ENCODE measurements at regions not wholly inside any gene's neighbourhood (a gene's known extent, or its start where the extent isn't known, plus 50 kb on each side); places are given as distances from the start of the nearest gene placed in this dataset.
A peak's percentile ranks its signal among the peaks of the same experiment; 100 is the strongest.

DNA sequence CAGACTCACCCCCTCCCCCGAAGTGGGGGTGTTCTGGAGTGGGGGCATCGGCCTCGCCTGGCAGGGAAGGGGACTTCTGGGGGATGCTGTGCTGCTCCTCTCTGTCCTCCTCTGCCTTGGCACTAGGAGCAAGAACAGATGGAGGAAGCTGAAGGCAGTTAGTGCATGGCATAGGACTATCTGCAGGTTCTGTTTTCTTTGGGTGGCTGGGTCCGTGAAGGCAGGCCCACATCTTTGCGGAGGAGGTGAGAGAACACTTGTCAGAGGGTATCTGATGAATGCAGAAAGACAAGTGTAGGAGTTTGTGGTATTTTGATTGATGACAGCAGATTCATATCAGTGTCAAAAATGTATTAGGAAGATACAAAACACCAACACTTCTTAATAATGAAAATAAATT, 411.4 kb downstream of the TSN start:
- H3K4me3 ChIP-seq (ENCODE audit: low read depth, low read length), result no peak overlapping the region
- H3K36me3 ChIP-seq (ENCODE audit: insufficient read depth), result no peaks in the 10 kb centered on the region
- H3K4me1 ChIP-seq (ENCODE audit: insufficient read depth), result no peaks in the 10 kb centered on the region
- no peak for DNase-seq (ENCODE audit: extremely low spot score)
- 81% methylated on average over 5 of the region's 5 CpGs for WGBS
- H3K27ac ChIP-seq (ENCODE audit: low read depth), result no peak overlapping the region

DNA sequence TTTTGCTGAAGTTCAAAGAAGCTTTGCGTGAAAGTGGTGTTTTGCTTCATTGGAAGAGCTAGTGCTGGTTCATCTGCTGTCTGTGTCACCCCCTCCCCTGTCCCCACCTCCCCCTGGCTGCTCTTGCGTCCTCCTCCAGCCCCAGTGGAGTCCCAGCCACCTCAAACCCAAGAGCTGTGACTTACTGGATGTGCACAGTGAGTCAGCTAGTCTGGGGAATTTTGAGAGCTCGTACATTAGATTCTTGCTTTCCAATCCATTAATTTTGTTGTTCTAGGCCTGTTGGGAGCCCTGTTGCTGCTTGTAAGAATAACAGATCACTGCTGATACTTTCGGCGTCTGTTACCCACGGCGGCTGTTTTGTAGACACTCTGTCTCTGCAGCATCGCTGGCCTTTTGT, 412.1 kb downstream of the TSN start:
- Histone ChIP-seq H3K4me3 (ENCODE audit: low read depth, low read length) (no peak overlapping the region), H3K36me3 (ENCODE audit: insufficient read depth) (no peaks in the 10 kb centered on the region), H3K27ac (ENCODE audit: low read depth) (no peak overlapping the region), H3K4me1 (ENCODE audit: insufficient read depth) (no peaks in the 10 kb centered on the region)
- DNase-seq (ENCODE audit: extremely low spot score), result no peak
- 78% methylated on average over 8 of the region's 8 CpGs for WGBS

DNA sequence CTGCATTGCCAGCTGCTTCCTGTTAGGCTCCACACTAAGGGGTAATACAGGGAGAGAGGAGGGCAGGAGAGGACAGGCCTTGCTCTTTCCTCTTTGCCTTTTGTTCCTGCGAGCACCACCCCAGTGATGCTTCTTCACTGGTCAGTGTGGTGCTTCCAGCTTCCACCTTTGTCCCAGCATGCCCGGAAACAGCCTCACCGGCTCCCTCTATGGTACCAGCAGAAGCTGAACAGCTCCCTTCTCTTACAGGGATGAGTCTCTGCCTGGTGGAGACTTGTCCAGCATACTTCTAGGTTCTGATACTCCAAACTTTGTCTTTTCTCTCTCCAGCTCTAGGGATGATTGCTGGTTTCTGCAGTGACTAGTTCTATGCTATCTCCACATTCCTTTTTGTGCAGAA, 413.3 kb downstream of the TSN start:
- WGBS, result 70% methylated on average over 3 of the region's 3 CpGs
- Histone ChIP-seq H3K4me1 (ENCODE audit: insufficient read depth) (no peaks in the 10 kb centered on the region), H3K27ac (ENCODE audit: low read depth) (no peak overlapping the region), H3K36me3 (ENCODE audit: insufficient read depth) (no peaks in the 10 kb centered on the region), H3K4me3 (ENCODE audit: low read depth, low read length) (no peak overlapping the region)
- no peak for DNase-seq (ENCODE audit: extremely low spot score)

DNA sequence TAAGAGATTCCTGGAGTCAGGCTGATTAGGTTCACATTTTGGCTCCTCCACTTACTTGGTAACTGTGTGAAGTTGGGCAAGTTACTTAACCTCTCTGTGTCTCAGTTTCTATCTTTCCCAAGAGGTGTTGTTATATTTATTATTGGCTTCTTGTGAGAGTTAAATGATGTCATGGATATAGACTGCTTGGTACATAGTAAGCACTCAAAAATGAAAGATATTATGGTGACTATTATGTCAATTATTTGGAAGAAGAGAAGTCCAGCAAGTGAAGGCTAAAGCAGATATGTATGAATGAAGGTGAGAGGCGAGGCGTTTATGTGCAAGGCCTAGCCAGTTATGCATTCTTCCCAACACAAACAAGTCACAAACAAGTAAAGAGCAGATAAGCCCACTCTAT, 417.4 kb downstream of the TSN start:
- no peak overlapping the region for H3K4me3 ChIP-seq (ENCODE audit: low read depth, low read length)
- no peak overlapping the region for H3K27ac ChIP-seq (ENCODE audit: low read depth)
- no peaks in the 10 kb centered on the region for H3K36me3 ChIP-seq (ENCODE audit: insufficient read depth)
- DNase-seq (ENCODE audit: extremely low spot score), result no peak
- WGBS, result 97% methylated on average over 2 of the region's 2 CpGs
- no peaks in the 10 kb centered on the region for H3K4me1 ChIP-seq (ENCODE audit: insufficient read depth)

DNA sequence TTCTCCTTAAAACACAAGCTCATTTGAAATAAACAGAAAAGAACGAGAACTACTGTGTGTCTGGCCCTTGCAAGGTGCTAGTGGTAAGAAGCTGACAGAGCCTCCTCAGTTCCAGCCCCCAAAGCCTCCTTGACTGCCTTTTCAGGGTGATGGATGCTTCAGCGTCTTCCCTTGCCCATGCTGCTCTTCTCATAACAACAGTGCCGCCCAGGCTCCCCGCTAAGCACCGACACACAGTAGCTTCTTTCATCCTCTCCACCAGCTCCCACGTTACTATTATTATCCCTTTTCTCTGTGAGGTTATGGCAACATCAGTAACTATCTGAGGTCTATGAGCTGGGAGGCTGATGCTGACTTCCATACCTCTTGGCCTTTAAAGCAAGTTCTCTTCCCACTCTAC, 418.6 kb downstream of the TSN start:
- Histone ChIP-seq H3K27ac (ENCODE audit: low read depth) (no peak overlapping the region), H3K4me1 (ENCODE audit: insufficient read depth) (no peaks in the 10 kb centered on the region), H3K36me3 (ENCODE audit: insufficient read depth) (no peaks in the 10 kb centered on the region), H3K4me3 (ENCODE audit: low read depth, low read length) (no peak overlapping the region)
- 85% methylated on average over 6 of the region's 6 CpGs for WGBS
- no peak for DNase-seq (ENCODE audit: extremely low spot score)

GRCh38 chr2:122179492-122180165, 424.2 kb downstream of the TSN start:
- WGBS, result 85% methylated on average over 6 of the region's 6 CpGs
- no peak for DNase-seq (ENCODE audit: extremely low spot score)

DNA sequence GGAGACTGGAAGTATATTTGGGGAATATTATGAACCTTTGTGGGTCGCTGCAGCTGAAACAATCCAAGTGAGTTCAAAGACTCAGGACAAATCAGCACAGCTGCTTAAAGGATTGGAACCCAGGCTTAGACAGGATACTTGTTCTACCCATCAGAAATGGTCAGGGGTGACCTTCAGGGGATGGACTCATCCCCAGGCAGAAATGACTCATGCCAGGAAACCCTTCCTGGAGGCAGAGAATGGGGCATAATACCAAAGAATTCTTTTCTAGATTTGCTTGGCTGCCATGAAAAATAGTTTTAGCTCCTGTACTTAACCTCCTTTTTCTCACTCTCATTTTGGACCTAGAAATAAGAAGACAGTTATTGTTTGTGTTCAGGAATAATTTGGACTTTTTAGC, 425.5 kb downstream of the TSN start:
- Histone ChIP-seq H3K36me3 (ENCODE audit: insufficient read depth) (no peaks in the 10 kb centered on the region), H3K4me1 (ENCODE audit: insufficient read depth) (no peaks in the 10 kb centered on the region), H3K27ac (ENCODE audit: low read depth) (no peak overlapping the region), H3K4me3 (ENCODE audit: low read depth, low read length) (no peak overlapping the region)
- DNase-seq (ENCODE audit: extremely low spot score), result no peak
- WGBS, result 92% methylated on average over 1 of the region's 1 CpG

More at GRCh38 chr2:122179492-122180165, 424.2 kb downstream of the TSN start:
- no peaks in the 10 kb centered on the region for H3K4me1 ChIP-seq (ENCODE audit: insufficient read depth)
- H3K36me3 ChIP-seq (ENCODE audit: insufficient read depth), result no peaks in the 10 kb centered on the region
- H3K4me3 ChIP-seq (ENCODE audit: low read depth, low read length), result no peak overlapping the region
- no peak overlapping the region for H3K27ac ChIP-seq (ENCODE audit: low read depth)

GRCh38 chr2:122182616-122183355, 427.3 kb downstream of the TSN start:
- H3K4me1 ChIP-seq (ENCODE audit: insufficient read depth), result no peaks in the 10 kb centered on the region
- H3K36me3 ChIP-seq (ENCODE audit: insufficient read depth), result no peaks in the 10 kb centered on the region
- H3K4me3 ChIP-seq (ENCODE audit: low read depth, low read length), result no peak overlapping the region
- 59% methylated on average over 5 of the region's 5 CpGs for WGBS
- no peak overlapping the region for H3K27ac ChIP-seq (ENCODE audit: low read depth)
- no peak for DNase-seq (ENCODE audit: extremely low spot score)

DNA sequence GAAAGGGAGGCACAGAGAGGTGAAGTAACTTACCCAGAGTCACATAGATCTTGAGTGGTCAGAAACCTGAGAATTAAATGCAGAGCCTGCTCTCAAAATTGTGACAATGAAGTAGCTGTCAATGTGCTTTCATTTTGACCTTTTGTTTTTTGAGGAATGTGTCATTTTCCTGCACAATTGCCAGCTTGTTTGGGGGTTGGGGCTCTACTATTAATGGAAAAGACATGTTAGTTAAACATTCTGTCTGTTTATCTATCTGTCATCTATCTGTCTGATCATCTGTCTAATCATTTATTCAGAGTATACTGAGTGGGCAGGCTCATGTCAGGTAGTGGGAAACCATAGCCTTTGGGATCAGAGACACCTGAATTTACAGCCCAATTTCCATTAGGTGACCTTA, 428.4 kb downstream of the TSN start:
- H3K4me3 ChIP-seq (ENCODE audit: low read depth, low read length), result no peak overlapping the region
- no peaks in the 10 kb centered on the region for H3K4me1 ChIP-seq (ENCODE audit: insufficient read depth)
- no peak overlapping the region for H3K27ac ChIP-seq (ENCODE audit: low read depth)
- no peak for DNase-seq (ENCODE audit: extremely low spot score)
- H3K36me3 ChIP-seq (ENCODE audit: insufficient read depth), result no peaks in the 10 kb centered on the region

DNA sequence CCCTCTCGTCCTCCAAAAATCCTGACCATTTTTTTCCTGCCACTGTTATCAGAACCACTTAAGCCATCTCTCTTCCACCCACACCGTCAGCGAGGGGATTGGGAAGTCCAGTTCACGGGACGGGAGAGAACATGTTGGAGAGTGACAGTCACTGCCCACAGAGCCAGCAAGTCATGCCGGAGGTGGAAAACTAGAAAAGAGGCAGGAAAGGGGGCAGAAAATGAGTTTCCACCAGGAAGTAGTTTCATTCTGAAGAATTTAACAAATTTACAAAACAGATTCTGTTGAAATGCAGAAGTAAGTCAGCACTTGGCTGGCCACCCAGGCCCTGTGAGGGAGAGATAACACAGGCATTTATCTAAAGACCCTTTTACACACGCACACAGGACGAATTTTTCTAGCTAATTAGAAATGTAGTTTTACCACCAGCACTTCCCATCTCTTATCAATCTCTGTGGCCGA, 431.3 kb downstream of the TSN start:
- H3K27ac ChIP-seq (ENCODE audit: low read depth), result no peak overlapping the region
- H3K4me1 ChIP-seq (ENCODE audit: insufficient read depth), result no peaks in the 10 kb centered on the region
- H3K4me3 ChIP-seq (ENCODE audit: low read depth, low read length), result no peak overlapping the region
- 19% methylated on average over 9 of the region's 9 CpGs for WGBS
- no peak for DNase-seq (ENCODE audit: extremely low spot score)
- H3K36me3 ChIP-seq (ENCODE audit: insufficient read depth), result no peaks in the 10 kb centered on the region

- no peak overlapping the region for H3K27ac ChIP-seq (ENCODE audit: low read depth)
- 66% methylated on average over 5 of the region's 5 CpGs for WGBS
- no peak overlapping the region for H3K4me3 ChIP-seq (ENCODE audit: low read depth, low read length)
- no peaks in the 10 kb centered on the region for H3K4me1 ChIP-seq (ENCODE audit: insufficient read depth)
- H3K36me3 ChIP-seq (ENCODE audit: insufficient read depth), result no peaks in the 10 kb centered on the region
- DNase-seq (ENCODE audit: extremely low spot score), result no peak
These were observed 435.9 kb downstream of the TSN start for GRCh38 chr2:122191331-122191730.

GRCh38 chr2:122193622-122194021, 438.2 kb downstream of the TSN start:
- Histone ChIP-seq H3K4me1 (ENCODE audit: insufficient read depth) (no peaks in the 10 kb centered on the region), H3K4me3 (ENCODE audit: low read depth, low read length) (no peak overlapping the region), H3K27ac (ENCODE audit: low read depth) (no peak overlapping the region), H3K36me3 (ENCODE audit: insufficient read depth) (no peaks in the 10 kb centered on the region)
- 53% methylated on average over 6 of the region's 6 CpGs for WGBS
- DNase-seq (ENCODE audit: extremely low spot score), result no peak

DNA sequence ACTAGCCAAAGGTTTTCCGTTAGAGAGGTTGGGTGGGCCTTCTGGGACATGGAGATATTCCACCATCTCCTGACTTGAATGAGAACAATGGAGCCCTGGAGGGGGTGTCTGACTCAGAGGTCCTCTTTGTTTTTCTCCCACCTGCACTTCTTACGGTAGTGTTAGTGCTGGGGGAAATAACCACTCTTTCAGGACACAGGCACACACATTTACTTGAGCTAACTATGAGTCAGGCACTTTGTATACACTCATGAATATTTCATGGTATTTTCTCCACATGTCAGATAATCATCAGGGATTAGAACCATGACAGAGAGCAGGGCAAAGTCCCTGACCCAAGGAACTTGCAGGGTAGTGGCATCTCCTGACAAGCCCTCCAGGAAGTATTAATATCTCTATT, 439.1 kb downstream of the TSN start:
- no peak for DNase-seq (ENCODE audit: extremely low spot score)
- H3K4me3 ChIP-seq (ENCODE audit: low read depth, low read length), result no peak overlapping the region
- no peaks in the 10 kb centered on the region for H3K36me3 ChIP-seq (ENCODE audit: insufficient read depth)
- no peaks in the 10 kb centered on the region for H3K4me1 ChIP-seq (ENCODE audit: insufficient read depth)
- no peak overlapping the region for H3K27ac ChIP-seq (ENCODE audit: low read depth)
- WGBS, result 86% methylated on average over 2 of the region's 2 CpGs

- H3K27ac ChIP-seq (ENCODE audit: low read depth), result no peak overlapping the region
- H3K36me3 ChIP-seq (ENCODE audit: insufficient read depth), result no peaks in the 10 kb centered on the region
- DNase-seq (ENCODE audit: extremely low spot score), result peak; percentile 59
- 20% methylated on average over 4 of the region's 4 CpGs for WGBS
- no peak overlapping the region for H3K4me3 ChIP-seq (ENCODE audit: low read depth, low read length)
- no peaks in the 10 kb centered on the region for H3K4me1 ChIP-seq (ENCODE audit: insufficient read depth)
These were observed 448.1 kb downstream of the TSN start for GRCh38 chr2:122203523-122203922.

All from urinary bladder (tissue), 3 donors.